Fibroblast of peridontal ligament (primary cell): ENCODE measurements at regions not wholly inside any gene's neighbourhood (a gene's known extent, or its start where the extent isn't known, plus 50 kb on each side); places are given as distances from the start of the nearest gene placed in this dataset.

Experiments
- DNase-seq: peaks from one replicate; pipeline ENCODE4 v3.0.0-alpha.2; 2010; ENCODE audit errors: extremely low read depth

- DNase-seq = no peak
These were observed 272.6 kb upstream of the FMN2 start for GRCh38 chr1:239819096-239819495.

- no peak for DNase-seq
These were observed 271.9 kb upstream of the FMN2 start for GRCh38 chr1:239819756-239820250.

GRCh38 chr1:239823852-239824251 is 267.8 kb upstream of the FMN2 start:
- DNase-seq = no peak

GRCh38 chr1:239826211-239826610 is 265.5 kb upstream of the FMN2 start:
- no peak for DNase-seq

- DNase-seq = no peak
These were observed 264.9 kb upstream of the FMN2 start for GRCh38 chr1:239826736-239827135.

GRCh38 chr1:239829535-239829934 is 262.1 kb upstream of the FMN2 start:
- DNase-seq = no peak

- no peak for DNase-seq
These were observed 259.9 kb upstream of the FMN2 start for GRCh38 chr1:239831577-239832355.

- DNase-seq = no peak
These were observed 258.0 kb upstream of the FMN2 start for GRCh38 chr1:239833723-239834122.

GRCh38 chr1:239835946-239836440 is 255.7 kb upstream of the FMN2 start:
- DNase-seq = no peak

GRCh38 chr1:239840336-239840735 is 251.3 kb upstream of the FMN2 start:
- no peak for DNase-seq

GRCh38 chr1:239840790-239841189 is 250.9 kb upstream of the FMN2 start:
- no peak for DNase-seq

- no peak for DNase-seq
These were observed 250.1 kb upstream of the FMN2 start for GRCh38 chr1:239841631-239842030.

- no peak for DNase-seq
These were observed 248.1 kb upstream of the FMN2 start for GRCh38 chr1:239843541-239843940.

GRCh38 chr1:239844833-239845232 is 246.8 kb upstream of the FMN2 start:
- DNase-seq = no peak

GRCh38 chr1:239854922-239855321 is 236.8 kb upstream of the FMN2 start:
- DNase-seq = no peak

GRCh38 chr1:239856067-239856466 is 235.6 kb upstream of the FMN2 start:
- DNase-seq = no peak

GRCh38 chr1:239856924-239857323 is 234.8 kb upstream of the FMN2 start:
- no peak for DNase-seq

GRCh38 chr1:239858057-239858456 is 233.6 kb upstream of the FMN2 start:
- no peak for DNase-seq

- DNase-seq = no peak
These were observed 233.2 kb upstream of the FMN2 start for GRCh38 chr1:239858529-239858928.

GRCh38 chr1:239861985-239862384 is 229.7 kb upstream of the FMN2 start:
- DNase-seq = no peak

- no peak for DNase-seq
These were observed 223.4 kb upstream of the FMN2 start for GRCh38 chr1:239868058-239868832.

GRCh38 chr1:239870194-239870593 is 221.5 kb upstream of the FMN2 start:
- DNase-seq = no peak

GRCh38 chr1:239872626-239873025 is 219.1 kb upstream of the FMN2 start:
- no peak for DNase-seq
